GM19351 (cell line): ENCODE measurements at regions not wholly inside any gene's neighbourhood (a gene's known extent, or its start where the extent isn't known, plus 50 kb on each side); places are given as distances from the start of the nearest gene placed in this dataset.
"Not testable (repeated sequence)": the region's sequence is repeated elsewhere in the genome, so short reads cannot be mapped to it uniquely, and the experiment has no call there.

Experiments used
- ATAC-seq: cut with Tn5 transposase; IDR thresholded peaks from one replicate; pipeline ENCODE4 v1.9.1; 2021; ENCODE audit warnings: mild to moderate bottlenecking, moderate library complexity; ENCODE audit not compliant: unreplicated experiment

GRCh38 chr13:43946281-43946680 lies 66.6 kb downstream of the LACC1 start:
- no peak for ATAC-seq

DNA sequence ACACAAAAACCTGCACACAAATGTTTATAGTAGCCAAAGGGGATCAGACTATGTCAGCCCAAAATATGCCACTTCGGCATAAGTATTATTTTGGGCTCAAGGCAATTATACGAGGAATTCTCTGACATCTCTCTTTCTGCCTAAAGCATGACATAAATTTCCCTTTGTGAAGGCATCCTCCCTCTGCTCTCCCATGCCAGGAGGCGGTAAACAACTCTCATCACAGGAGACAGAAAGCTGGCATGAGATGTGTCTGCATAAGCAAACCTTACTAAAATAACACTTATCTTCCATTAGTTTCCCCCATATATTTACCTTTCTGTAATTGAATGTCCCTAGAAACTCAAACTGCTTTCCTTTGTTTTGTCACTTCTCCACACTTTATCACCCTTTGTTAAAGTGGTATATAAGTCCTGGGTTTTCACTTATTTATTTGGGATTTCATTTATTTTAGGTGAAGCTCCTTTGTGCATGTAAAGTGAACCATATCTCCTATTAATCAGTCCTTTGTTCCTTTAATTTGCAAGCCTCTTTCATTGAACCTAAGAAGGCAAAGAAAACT lies 68.3 kb downstream of the LACC1 start:
- no peak for ATAC-seq

DNA sequence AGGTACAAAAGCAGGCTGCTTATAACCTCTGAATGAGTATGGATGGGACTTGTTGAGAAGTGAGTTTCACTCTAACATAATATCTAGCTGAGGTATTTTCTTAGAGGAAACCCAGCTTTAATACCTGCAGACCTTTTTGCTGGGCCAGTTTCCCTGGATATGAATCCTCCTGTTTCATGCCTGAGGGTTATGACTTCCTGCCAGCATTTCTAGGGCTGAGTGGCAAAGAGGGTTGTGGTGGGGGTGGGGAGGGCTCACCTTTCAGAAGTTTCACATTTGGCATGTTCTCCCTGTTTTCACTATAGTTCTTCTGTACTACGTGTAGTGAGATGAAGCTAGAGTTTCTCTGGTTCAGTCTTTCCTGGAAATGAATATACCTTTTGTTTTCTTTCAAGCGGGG lies 73.7 kb downstream of the LACC1 start:
- ATAC-seq, result no peak

GRCh38 chr13:43956975-43957374 lies 77.3 kb downstream of the LACC1 start:
- not testable (repeated sequence) for ATAC-seq

GRCh38 chr13:43959291-43959690 lies 79.6 kb downstream of the LACC1 start:
- ATAC-seq, result no peak

GRCh38 chr13:43961909-43962308 lies 82.2 kb downstream of the LACC1 start:
- no peak for ATAC-seq

DNA sequence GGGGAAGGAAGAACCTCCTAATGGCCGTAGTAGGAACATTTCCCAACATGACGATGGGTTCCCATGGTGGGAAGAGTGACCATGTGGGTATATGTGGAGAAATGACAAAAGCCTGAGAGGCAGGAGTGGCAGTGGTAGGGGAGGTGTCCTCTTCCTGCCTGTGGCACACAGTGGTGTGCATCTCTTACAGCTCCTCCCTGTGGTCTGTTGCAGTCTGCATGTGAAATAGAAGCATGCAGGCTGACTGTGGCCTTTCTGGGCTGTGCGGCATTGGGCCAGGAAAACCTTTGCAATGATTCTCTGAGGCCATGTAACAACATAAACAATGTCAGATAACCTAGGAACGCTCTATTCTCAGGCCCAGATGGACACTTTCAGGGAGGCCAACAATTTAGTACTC lies 84.0 kb downstream of the LACC1 start:
- ATAC-seq, result no peak

- ATAC-seq, result no peak
Observed at GRCh38 chr13:43964698-43965458, 85.2 kb downstream of the LACC1 start.

GRCh38 chr13:43965459-43965845 lies 85.7 kb downstream of the LACC1 start:
- no peak for ATAC-seq

- not testable (repeated sequence) for ATAC-seq
Observed at GRCh38 chr13:43968251-43968942, 88.7 kb downstream of the LACC1 start.

DNA sequence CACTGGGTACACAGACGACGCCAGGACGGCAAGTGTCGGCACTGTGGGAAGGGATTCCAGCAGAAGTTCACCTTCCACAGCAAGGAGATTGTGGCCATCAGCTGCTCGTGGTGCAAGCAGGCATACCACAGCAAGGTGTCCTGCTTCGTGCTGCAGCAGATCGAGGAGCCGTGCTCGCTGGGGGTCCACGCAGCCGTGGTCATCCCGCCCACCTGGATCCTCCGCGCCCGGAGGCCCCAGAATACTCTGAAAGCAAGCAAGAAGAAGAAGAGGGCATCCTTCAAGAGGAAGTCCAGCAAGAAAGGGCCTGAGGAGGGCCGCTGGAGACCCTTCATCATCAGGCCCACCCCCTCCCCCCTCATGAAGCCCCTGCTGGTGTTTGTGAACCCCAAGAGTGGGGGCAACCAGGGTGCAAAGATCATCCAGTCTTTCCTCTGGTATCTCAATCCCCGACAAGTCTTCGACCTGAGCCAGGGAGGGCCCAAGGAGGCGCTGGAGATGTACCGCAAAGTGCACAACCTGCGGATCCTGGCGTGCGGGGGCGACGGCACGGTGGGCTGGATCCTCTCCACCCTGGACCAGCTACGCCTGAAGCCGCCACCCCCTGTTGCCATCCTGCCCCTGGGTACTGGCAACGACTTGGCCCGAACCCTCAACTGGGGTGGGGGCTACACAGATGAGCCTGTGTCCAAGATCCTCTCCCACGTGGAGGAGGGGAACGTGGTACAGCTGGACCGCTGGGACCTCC lies 89.4 kb downstream of the LACC1 start:
- not testable (repeated sequence) for ATAC-seq

GRCh38 chr13:43969919-43970318 lies 90.2 kb downstream of the LACC1 start:
- not testable (repeated sequence) for ATAC-seq

GRCh38 chr13:43970520-43971242 lies 91.0 kb downstream of the LACC1 start:
- ATAC-seq, result not testable (repeated sequence)

- not testable (repeated sequence) for ATAC-seq
Observed at GRCh38 chr13:43971324-43971723, 91.6 kb downstream of the LACC1 start.

DNA sequence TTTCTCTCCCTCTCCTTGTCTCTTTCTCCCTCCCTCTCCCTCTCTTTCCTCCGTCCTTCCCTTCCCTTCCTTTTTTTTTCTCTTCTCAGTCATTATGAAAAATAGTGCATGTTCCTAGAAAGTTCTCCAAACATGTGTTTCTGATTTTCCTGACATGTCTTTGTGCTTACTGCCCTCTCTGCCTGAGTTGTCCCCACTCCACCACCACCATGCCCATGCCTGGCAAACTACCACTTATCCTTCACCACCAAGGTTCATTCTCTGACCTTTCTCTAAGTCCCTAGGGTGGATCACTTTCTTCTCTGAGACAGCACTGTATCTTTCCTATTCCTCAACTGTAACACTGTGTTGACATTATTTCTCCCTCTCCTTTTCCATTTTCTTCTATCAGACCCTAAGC lies 98.2 kb downstream of the LACC1 start:
- ATAC-seq, result no peak

GRCh38 chr13:43978688-43979087 lies 99.0 kb downstream of the LACC1 start:
- ATAC-seq, result no peak

DNA sequence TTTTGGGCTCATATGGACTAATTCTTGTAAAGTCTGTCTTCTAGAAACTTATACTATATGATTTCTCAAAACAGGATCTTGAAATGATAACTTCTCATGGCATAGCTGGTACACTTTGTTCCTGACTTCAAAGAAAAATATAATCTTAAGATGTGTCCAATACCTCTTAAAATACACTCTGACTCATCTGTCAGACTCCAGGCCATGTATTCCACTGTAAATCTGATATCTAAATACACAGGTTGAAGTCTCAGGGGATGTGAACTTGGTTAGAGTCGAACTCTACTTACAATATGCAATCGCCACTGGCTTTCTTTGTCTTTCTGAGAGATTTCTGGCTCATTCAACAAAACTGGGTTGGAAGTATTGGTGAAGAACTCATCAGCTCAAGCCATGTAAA lies 99.8 kb downstream of the LACC1 start:
- no peak for ATAC-seq

DNA sequence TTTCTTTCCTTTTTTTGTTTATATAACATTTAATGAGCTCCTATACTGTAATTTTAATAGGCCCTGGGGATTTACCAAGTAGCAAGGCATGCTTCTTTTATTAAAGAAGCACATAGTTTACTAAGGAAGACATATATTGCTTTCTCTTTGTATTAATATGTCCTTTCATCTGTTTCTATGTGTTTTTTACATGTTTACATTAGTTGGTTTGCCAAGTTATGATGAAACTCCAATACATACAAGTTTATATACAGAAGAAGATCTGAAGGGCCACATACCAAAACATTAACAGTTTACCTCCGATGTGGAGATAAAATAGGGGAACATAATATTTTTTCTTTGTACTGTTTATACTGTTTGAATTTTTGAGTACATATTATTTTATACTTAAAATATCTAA lies 100.9 kb downstream of the LACC1 start:
- no peak for ATAC-seq

DNA sequence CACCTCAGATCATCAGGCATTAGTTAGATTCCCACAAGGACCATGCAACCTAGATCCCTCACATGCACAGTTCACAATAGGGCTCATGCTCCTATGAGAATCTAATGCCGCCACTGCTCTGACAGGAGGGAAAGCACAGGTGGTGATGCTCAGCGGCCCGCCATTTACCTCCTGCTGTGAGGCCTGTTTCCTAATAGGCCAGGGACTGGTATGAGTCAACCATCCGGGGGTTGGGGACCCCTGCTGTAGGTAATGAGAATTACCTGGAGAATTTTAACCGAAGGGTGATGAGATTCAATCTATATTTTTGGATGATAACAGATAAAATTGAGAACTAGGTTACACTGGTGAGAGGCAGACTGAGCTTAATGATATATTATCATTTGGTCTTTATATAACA lies 101.4 kb downstream of the LACC1 start:
- ATAC-seq, result no peak

DNA sequence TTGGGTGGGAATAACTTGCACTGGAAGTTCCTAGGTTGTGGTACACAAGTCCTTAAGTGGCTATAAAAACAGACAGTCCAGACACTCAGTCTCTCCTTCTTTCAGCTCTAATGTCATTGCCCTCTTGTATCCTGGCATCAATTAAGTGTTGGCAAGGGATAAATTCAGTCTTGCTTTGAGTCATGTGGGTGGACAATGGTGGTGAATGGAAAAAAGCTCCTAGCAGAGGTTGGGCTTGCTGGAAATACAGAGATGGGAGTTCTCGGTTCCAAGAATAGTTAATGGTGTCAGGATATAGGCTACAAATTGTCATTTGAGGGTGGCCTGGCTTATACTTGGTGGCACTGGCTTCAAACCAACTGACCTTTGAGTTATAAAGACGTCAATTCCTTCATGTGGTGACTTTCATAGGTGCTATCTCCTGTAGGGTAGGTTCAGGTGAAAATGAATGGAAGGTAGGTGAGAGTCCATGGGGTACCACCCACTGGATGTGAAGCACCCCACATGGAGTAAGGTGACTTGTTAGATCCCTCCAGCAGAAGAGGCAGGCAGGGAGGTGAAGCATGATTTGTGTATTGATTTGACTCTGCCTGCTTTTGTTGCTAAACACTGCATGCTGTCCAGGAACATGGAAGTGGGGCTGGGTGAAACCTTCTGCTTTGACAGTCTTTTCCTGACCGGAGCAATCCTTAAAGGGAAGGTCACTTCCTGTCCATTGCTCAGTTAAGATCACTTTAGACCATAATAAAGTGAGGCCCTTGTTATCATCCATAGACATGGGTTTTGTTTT lies 102.0 kb downstream of the LACC1 start:
- no peak for ATAC-seq
